ENCODE measurements at regions not wholly inside any gene's neighbourhood (a gene's known extent, or its start where the extent isn't known, plus 50 kb on each side); places are given as distances from the start of the nearest gene placed in this dataset.

DNA sequence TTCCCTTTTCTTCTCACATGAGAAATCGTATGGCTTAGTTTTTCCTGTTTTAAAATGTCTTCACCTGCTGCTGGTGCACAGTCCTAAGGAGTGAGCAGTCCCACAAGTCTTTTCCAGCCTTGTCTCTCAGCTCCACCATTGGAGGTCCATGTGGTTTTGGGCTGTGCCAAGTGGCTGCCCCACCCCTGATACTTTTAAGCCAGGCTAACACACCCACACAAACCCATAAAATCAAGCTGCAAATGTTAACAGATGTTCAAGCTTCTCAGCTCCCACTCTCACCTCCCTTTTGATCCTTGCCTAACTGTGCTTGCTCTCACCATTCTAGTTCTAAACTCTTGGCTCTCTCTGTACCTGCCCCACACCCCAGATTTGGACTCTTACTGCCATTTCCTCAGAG, 74.5 kb upstream of the COL24A1 start:
- Histone ChIP-seq H4K8ac (ENCODE audit: extremely low read depth, insufficient read depth, low read length) (no peak overlapping the region), H3K4me2 (ENCODE audit: insufficient read depth in 1 of 2, low read depth in 2 of 2, low read length in 2 of 2) (no peak overlapping the region), H3K56ac (replicated peaks; ENCODE audit: insufficient read length, low read depth, low read length) (no peak overlapping the region), H2BK20ac (ENCODE audit: low read length) (no peak overlapping the region), H3K79me2 (ENCODE audit: control insufficient read depth in 1 of 2, insufficient read depth in 2 of 2, low read length in 2 of 2) (no peaks in the 10 kb centered on the region), H3K4me1 (replicated peaks in 1 of 4; ENCODE audit: control insufficient read depth in 3 of 4, insufficient read depth in 4 of 4, low read length in 3 of 4) (no peaks in the 10 kb centered on the region; a peak in 1 of 7 replicates), H3K79me1 (ENCODE audit: low read depth, low read length) (no peaks in the 10 kb centered on the region), H4K91ac (replicated peaks; ENCODE audit: insufficient read length, low read length) (no peak overlapping the region), H3K4ac (replicated peaks; ENCODE audit: insufficient read length, low read depth, low read length) (no peak overlapping the region), H3K23me2 (ENCODE audit: low read depth, low read length) (no peaks in the 10 kb centered on the region), H2AK5ac (ENCODE audit: low read depth, low read length) (no peak overlapping the region), H2AFZ (ENCODE audit: low read length) (no peak overlapping the region), H3K23ac (ENCODE audit: insufficient read length) (no peak overlapping the region), H3K27ac (ENCODE audit: low read depth, low read length) (no peak overlapping the region), H3K9me3 (ENCODE audit: insufficient read depth in 2 of 2, low read depth in 1 of 2, low read length in 1 of 2) (no peaks in the 10 kb centered on the region), H3K14ac (ENCODE audit: insufficient read length) (no peak overlapping the region), H3K36me3 (ENCODE audit: control insufficient read depth in 2 of 4, insufficient read depth in 4 of 4, low read length in 3 of 4) (no peaks in the 10 kb centered on the region), H2BK5ac (ENCODE audit: low read depth, low read length) (no peak overlapping the region), H3K4me3 (ENCODE audit: extremely low read depth in 1 of 4, insufficient read depth in 2 of 4, low read depth in 3 of 4, low read length in 4 of 4) (no peak overlapping the region), H3K9ac (replicated peaks in 1 of 4; ENCODE audit: extremely low read depth in 1 of 4, low read depth in 3 of 4, low read length in 3 of 4) (no peak overlapping the region), H2BK15ac (ENCODE audit: low read length) (no peak overlapping the region), H4K5ac (ENCODE audit: insufficient read length, low read depth, low read length) (no peak overlapping the region), H3K27me3 (replicated peaks in 1 of 4; ENCODE audit: control insufficient read depth in 3 of 4, extremely low read depth in 1 of 4, insufficient read depth in 3 of 4, low read length in 3 of 4) (no peaks in the 10 kb centered on the region), H4K20me1 (replicated peaks in 1 of 2; ENCODE audit: control insufficient read depth in 1 of 2, insufficient read depth in 2 of 2, low read length in 2 of 2) (no peaks in the 10 kb centered on the region), H3K18ac (ENCODE audit: extremely low read depth, low read length) (no peak overlapping the region), H2BK120ac (replicated peaks; ENCODE audit: low read depth, low read length) (no peak overlapping the region), H2BK12ac (ENCODE audit: low read depth, low read length) (no peak overlapping the region)
- DNase-seq (ENCODE audit: low read depth in 1 of 2, low spot score in 2 of 2) (no peak), FAIRE-seq (no peak)
- WGBS, 2 experiments (ENCODE audit: extremely low coverage in 1 of 2, insufficient coverage in 1 of 2, insufficient read length in 1 of 2, insufficient replicate concordance in 2 of 2, low coverage in 1 of 2, low lambda C conversion rate in 2 of 2, missing lambda C conversion rate in 1 of 2), result 100% methylated on average over 1 of the region's 1 CpG; no CpG with 5 or more reads in 1 of the 2 experiments
- POLR2A ChIA-PET (ENCODE audit: partially characterized antibody), result no interaction called here
- CTCF ChIA-PET (ENCODE audit: partially characterized antibody), result interaction anchor here (1.4 kb wide), 1 partner anchor 13 kb away, joined by 3 read pairs; no protein-coding TSS in a partner anchor
- TF ChIP-seq ATF3 (IDR thresholded peaks at IDR 0.05; ENCODE audit: insufficient read depth, low read depth, low read length), result no peak
- no peak for TF ChIP-seq CEBPB (IDR thresholded peaks at IDR 0.05; ENCODE audit: low read depth, low read length)
- no peak for TF ChIP-seq RAD21 (IDR thresholded peaks at IDR 0.05 in 1 of 2, conservative IDR thresholded peaks at IDR 0.05 in 1 of 2; ENCODE audit: low read depth in 2 of 2, low read length in 2 of 2)
- TF ChIP-seq NANOG (IDR thresholded peaks at IDR 0.05; ENCODE audit: insufficient read depth, low read depth, low read length, poor library complexity, severe bottlenecking), result no peak
- TF ChIP-seq HDAC6 (IDR thresholded peaks at IDR 0.05; ENCODE audit: low read depth, low read length), result no peak
- TF ChIP-seq POLR2AphosphoS5 (IDR thresholded peaks at IDR 0.05; ENCODE audit: low read depth, low read length), result no peak
- TF ChIP-seq EP300 (IDR thresholded peaks at IDR 0.05; ENCODE audit: borderline replicate concordance in 1 of 2, low read depth in 2 of 2, low read length in 2 of 2), result no peak
- TF ChIP-seq ASH2L (IDR thresholded peaks at IDR 0.05; ENCODE audit: low read length), result no peak
- TF ChIP-seq SIRT6 (IDR thresholded peaks at IDR 0.05; ENCODE audit: low read length), result no peak
- TF ChIP-seq FOSL1 (IDR thresholded peaks at IDR 0.05; ENCODE audit: insufficient read depth, low read depth, low read length), result no peak
- no peak for TF ChIP-seq YY1 (IDR thresholded peaks at IDR 0.05; ENCODE audit: low read depth, low read length)
- TF ChIP-seq NRF1 (IDR thresholded peaks at IDR 0.05; ENCODE audit: low read depth, low read length), result no peak
- TF ChIP-seq BRCA1 (IDR thresholded peaks at IDR 0.05; ENCODE audit: low read depth, low read length), result no peak
- no peak for TF ChIP-seq TAF1 (IDR thresholded peaks at IDR 0.05; ENCODE audit: low read depth, low read length)
- no peak for TF ChIP-seq SAP30 (IDR thresholded peaks at IDR 0.05; ENCODE audit: insufficient read depth, insufficient replicate concordance, low read length)

All from H1 (cell line).